ENCODE measurements at regions not wholly inside any gene's neighbourhood (a gene's known extent, or its start where the extent isn't known, plus 50 kb on each side); places are given as distances from the start of the nearest gene placed in this dataset.
"Not testable (repeated sequence)": the region's sequence is repeated elsewhere in the genome, so short reads cannot be mapped to it uniquely, and the experiment has no call there.

- H3K27me3 ChIP-seq, result peaks cover 0 to 25% (median 0%) of the 10 kb centered on the region in 9 donors
- H3K4me1 ChIP-seq, result no peaks in the 10 kb centered on the region
- intact Hi-C loops (cut with DNase I), result loop anchor here in 2 of 10 donors (10.0 kb wide), 2 partner anchors 64 to 86 kb away; no protein-coding TSS in a partner anchor
- DNase-seq (peak in 1 of 5 donors; percentile 52), ATAC-seq (no peak)
- H3K4me3 ChIP-seq, result no peak overlapping the region
- no peak overlapping the region for H3K27ac ChIP-seq
- 48 to 61% (median 58%) methylated on average over 76 to 96 of the region's 96 CpGs for WGBS, 4 donors
- H3K9me3 ChIP-seq, result no peaks in the 10 kb centered on the region
- no peak for TF ChIP-seq POLR2A (IDR thresholded peaks at IDR 0.05)
- TF ChIP-seq, protein P1, sequence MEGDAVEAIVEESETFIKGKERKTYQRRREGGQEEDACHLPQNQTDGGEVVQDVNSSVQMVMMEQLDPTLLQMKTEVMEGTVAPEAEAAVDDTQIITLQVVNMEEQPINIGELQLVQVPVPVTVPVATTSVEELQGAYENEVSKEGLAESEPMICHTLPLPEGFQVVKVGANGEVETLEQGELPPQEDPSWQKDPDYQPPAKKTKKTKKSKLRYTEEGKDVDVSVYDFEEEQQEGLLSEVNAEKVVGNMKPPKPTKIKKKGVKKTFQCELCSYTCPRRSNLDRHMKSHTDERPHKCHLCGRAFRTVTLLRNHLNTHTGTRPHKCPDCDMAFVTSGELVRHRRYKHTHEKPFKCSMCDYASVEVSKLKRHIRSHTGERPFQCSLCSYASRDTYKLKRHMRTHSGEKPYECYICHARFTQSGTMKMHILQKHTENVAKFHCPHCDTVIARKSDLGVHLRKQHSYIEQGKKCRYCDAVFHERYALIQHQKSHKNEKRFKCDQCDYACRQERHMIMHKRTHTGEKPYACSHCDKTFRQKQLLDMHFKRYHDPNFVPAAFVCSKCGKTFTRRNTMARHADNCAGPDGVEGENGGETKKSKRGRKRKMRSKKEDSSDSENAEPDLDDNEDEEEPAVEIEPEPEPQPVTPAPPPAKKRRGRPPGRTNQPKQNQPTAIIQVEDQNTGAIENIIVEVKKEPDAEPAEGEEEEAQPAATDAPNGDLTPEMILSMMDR (IDR thresholded peaks at IDR 0.05), result no peak
- no peaks in the 10 kb centered on the region for H3K36me3 ChIP-seq
Observed at GRCh38 chr17:26731005-26731921, 562.7 kb upstream of the WSB1 start.

DNA sequence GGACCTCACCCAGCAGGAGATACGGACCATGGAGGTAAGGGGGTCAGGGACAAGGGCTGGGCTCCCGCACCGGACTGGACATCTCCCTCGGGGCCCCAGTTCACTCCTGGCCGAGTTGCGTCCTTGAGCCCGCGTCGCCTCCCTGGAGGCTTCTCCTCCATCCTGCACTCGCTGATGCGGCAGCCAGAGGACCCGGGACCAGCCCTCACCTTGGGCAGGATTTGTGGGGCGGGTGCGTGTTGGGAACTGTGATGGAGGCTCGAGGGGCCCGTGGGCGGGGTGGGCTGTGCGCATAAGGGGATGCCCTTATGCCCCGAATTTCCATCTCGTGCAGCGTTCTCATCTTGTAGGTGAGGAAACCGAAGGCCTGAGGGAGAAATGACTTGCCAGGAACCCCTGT is 562.0 kb upstream of the WSB1 start:
- not testable (repeated sequence) for H3K4me1 ChIP-seq, H3K4me3 ChIP-seq, H3K9me3 ChIP-seq, ATAC-seq, H3K27ac ChIP-seq, H3K36me3 ChIP-seq
- peak in 2 of 5 donors; percentile 21 to 48 for DNase-seq
- intact Hi-C loops (cut with DNase I), result loop anchor here in 2 of 10 donors (10.0 kb wide), 2 partner anchors 63 to 87 kb away; no protein-coding TSS in a partner anchor
- H3K27me3 ChIP-seq, result peaks cover 0 to 25% (median 0%) of the 10 kb centered on the region in 9 donors
- whole genome bisulfite sequencing, 4 donors, result 60 to 73% (median 67%) methylated on average over 9 to 22 of the region's 22 CpGs

- not testable (repeated sequence) for ATAC-seq
- WGBS, 4 donors, result 32 to 49% (median 37%) methylated on average over 2 of the region's 2 CpGs
Observed at GRCh38 chr17:26734775-26735174, 559.1 kb upstream of the WSB1 start.

DNA sequence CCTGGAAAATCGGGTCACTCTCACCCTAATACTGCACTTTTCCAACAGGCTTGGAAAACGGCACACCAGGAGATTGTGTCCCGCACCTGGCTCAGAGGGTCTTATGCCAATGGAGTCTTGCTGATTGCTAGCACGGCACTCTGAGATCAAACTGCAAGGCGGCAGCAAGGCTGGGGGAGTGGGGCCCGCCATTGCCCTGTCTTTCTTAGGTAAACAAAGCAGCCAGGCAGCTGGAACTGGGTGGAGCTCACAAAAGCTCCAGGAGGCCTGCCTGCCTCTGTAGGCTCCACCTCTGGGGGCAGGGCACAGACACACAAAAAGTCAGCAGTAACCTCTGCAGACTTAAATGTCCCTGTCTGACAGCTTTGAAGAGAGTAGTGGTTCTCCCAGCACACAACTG is 557.9 kb upstream of the WSB1 start:
- intact Hi-C loops (cut with DNase I), result loop anchor here in 2 of 10 donors (10.0 kb wide), 2 partner anchors 59 to 91 kb away; no protein-coding TSS in a partner anchor
- H3K9me3 ChIP-seq, H3K27ac ChIP-seq, DNase-seq, H3K36me3 ChIP-seq, ATAC-seq, H3K4me1 ChIP-seq, H3K4me3 ChIP-seq: not testable (repeated sequence)
- 77 to 87% (median 81%) methylated on average over 3 to 5 of the region's 6 CpGs for WGBS, 4 donors
- H3K27me3 ChIP-seq, result peaks cover 0 to 22% (median 0%) of the 10 kb centered on the region in 9 donors

More at GRCh38 chr17:26734775-26735174, 559.1 kb upstream of the WSB1 start:
- H3K4me1 ChIP-seq, DNase-seq, H3K36me3 ChIP-seq, H3K9me3 ChIP-seq, H3K4me3 ChIP-seq, H3K27ac ChIP-seq: not testable (repeated sequence)
- peaks cover 0 to 25% (median 0%) of the 10 kb centered on the region in 9 donors for H3K27me3 ChIP-seq
- intact Hi-C loops (cut with DNase I), result loop anchor here in 2 of 10 donors (10.0 kb wide), 2 partner anchors 60 to 90 kb away; no protein-coding TSS in a partner anchor

- intact Hi-C loops (cut with DNase I), result no loop called here
- ATAC-seq (no peak), DNase-seq (no peak)
- no peak overlapping the region for H3K27ac ChIP-seq
- no peak for TF ChIP-seq POLR2A (IDR thresholded peaks at IDR 0.05)
- TF ChIP-seq, protein P1 (IDR thresholded peaks at IDR 0.05), result no peak
- H3K4me3 ChIP-seq, result no peak overlapping the region
- WGBS, 4 donors, result 39 to 57% (median 53%) methylated on average over 102 to 103 of the region's 103 CpGs
- H3K9me3 ChIP-seq, result no peaks in the 10 kb centered on the region
- H3K4me1 ChIP-seq, result no peaks in the 10 kb centered on the region
- H3K27me3 ChIP-seq, result peaks cover 0 to 24% (median 0%) of the 10 kb centered on the region in 9 donors
- H3K36me3 ChIP-seq, result no peaks in the 10 kb centered on the region
Observed at GRCh38 chr17:26765860-26766709, 527.8 kb upstream of the WSB1 start.

All from heart left ventricle (tissue), 16 donors.